Neural progenitor cell (in vitro differentiated cells): ENCODE measurements at regions not wholly inside any gene's neighbourhood (a gene's known extent, or its start where the extent isn't known, plus 50 kb on each side); places are given as distances from the start of the nearest gene placed in this dataset.

ENCODE experiments used
- EZH2 ChIP-seq: fragments of 200-600 bp; sonication (generic); IDR thresholded peaks from 2 replicates; pipeline ENCODE4 v1.6.1; 2017; ENCODE audit warnings: antibody characterized with exemption, mild to moderate bottlenecking, moderate library complexity
- EZH2phosphoT487 ChIP-seq: fragments of 200-600 bp; sonication (generic); IDR thresholded peaks from 2 replicates; pipeline ENCODE4 v1.6.1; 2017; ENCODE audit warnings: antibody characterized with exemption
- TF ChIP-seq, protein P1 (sequence below): fragments of 200-600 bp; sonication (generic); IDR thresholded peaks from 2 replicates; pipeline ENCODE4 v1.5.1; 2017; ENCODE audit warnings: antibody characterized with exemption, mild to moderate bottlenecking

DNA sequence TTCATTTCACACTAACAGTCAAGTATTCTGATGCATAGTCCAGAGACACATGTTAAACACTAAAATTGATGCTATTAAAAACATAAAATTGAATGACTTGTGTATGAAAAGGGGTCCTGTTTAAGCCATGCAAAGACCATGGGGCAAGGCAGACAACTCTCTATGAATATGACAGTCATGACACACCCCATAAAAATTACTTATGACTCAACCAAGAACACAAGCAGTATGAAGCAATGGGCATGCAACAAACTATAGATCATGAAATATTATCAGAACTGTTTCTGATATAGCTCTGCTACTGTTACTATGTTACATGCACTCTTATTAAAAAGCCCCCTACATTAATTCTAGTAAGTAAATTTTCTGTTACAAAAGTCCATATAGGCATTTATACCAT lies 57.5 kb upstream of the ZCCHC13 start:
- TF ChIP-seq, protein P1, sequence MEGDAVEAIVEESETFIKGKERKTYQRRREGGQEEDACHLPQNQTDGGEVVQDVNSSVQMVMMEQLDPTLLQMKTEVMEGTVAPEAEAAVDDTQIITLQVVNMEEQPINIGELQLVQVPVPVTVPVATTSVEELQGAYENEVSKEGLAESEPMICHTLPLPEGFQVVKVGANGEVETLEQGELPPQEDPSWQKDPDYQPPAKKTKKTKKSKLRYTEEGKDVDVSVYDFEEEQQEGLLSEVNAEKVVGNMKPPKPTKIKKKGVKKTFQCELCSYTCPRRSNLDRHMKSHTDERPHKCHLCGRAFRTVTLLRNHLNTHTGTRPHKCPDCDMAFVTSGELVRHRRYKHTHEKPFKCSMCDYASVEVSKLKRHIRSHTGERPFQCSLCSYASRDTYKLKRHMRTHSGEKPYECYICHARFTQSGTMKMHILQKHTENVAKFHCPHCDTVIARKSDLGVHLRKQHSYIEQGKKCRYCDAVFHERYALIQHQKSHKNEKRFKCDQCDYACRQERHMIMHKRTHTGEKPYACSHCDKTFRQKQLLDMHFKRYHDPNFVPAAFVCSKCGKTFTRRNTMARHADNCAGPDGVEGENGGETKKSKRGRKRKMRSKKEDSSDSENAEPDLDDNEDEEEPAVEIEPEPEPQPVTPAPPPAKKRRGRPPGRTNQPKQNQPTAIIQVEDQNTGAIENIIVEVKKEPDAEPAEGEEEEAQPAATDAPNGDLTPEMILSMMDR, result no peak
- TF ChIP-seq EZH2 (no peak), EZH2phosphoT487 (no peak)
